ENCODE measurements at regions not wholly inside any gene's neighbourhood (a gene's known extent, or its start where the extent isn't known, plus 50 kb on each side); places are given as distances from the start of the nearest gene placed in this dataset.

GRCh38 chr2:78498125-78498524 lies 527.4 kb upstream of the REG3G start:
- Histone ChIP-seq H3K36me3 (no peaks in the 10 kb centered on the region), H3K4me1 (no peaks in the 10 kb centered on the region), H3K9me3 (no peaks in the 10 kb centered on the region), H3K27me3 (no peaks in the 10 kb centered on the region), H3K27ac (no peak overlapping the region), H3K4me3 (no peak overlapping the region)
- in situ Hi-C loops (cut with MboI; ENCODE audit: low pct_ligation_motif_present in 1 of 4, low pct_unique_long_range_greater_than_20kb in 1 of 4, low sequenced_read_pairs in 3 of 4): no loop called here
- WGBS, 2 donors (ENCODE audit: low coverage in 1 of 2): 96 to 100% methylated on average over 1 to 8 of the region's 8 CpGs
- DNase-seq: no peak
- TF ChIP-seq POLR2A (IDR thresholded peaks at IDR 0.05): no peak
- TF ChIP-seq POLR2AphosphoS5 (IDR thresholded peaks at IDR 0.05): no peak
- no peak for TF ChIP-seq EP300 (IDR thresholded peaks at IDR 0.05; ENCODE audit: low read depth)
- TF ChIP-seq CTCF (IDR thresholded peaks at IDR 0.05): no peak
- intact Hi-C loops (cut with DNase I; ENCODE audit: low total_unique reads): no loop called here

DNA sequence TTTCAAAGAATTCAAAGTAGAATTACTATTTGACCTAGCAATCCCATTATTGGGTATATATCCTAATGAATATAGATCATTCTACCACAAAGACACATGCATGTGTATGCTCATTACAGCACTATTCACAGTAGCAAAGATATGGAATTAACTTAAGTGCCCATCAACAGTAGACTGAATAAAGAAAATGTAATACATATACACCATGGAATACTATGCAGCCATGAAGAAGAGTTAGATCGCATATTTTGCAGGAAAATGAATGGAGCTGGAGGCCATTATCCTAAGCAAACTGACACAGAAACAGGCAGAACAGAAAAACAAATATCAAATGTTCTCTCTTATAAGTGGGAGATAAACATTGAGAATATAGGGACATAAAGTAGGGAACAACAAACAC lies 519.2 kb upstream of the REG3G start:
- no peaks in the 10 kb centered on the region for H3K36me3 ChIP-seq
- no peaks in the 10 kb centered on the region for H3K27me3 ChIP-seq
- in situ Hi-C loops (cut with MboI; ENCODE audit: low pct_ligation_motif_present in 1 of 4, low pct_unique_long_range_greater_than_20kb in 1 of 4, low sequenced_read_pairs in 3 of 4) (no loop called here), intact Hi-C loops (cut with DNase I; ENCODE audit: low total_unique reads) (no loop called here)
- WGBS, 2 donors (ENCODE audit: low coverage in 1 of 2): 100% methylated on average over 1 of the region's 1 CpG
- DNase-seq: no peak
- no peaks in the 10 kb centered on the region for H3K9me3 ChIP-seq
- no peaks in the 10 kb centered on the region for H3K4me1 ChIP-seq
- no peak overlapping the region for H3K4me3 ChIP-seq
- H3K27ac ChIP-seq: no peak overlapping the region
- TF ChIP-seq EP300 (IDR thresholded peaks at IDR 0.05; ENCODE audit: low read depth) (no peak), POLR2A (IDR thresholded peaks at IDR 0.05) (no peak), CTCF (IDR thresholded peaks at IDR 0.05) (no peak), POLR2AphosphoS5 (IDR thresholded peaks at IDR 0.05) (no peak)

DNA sequence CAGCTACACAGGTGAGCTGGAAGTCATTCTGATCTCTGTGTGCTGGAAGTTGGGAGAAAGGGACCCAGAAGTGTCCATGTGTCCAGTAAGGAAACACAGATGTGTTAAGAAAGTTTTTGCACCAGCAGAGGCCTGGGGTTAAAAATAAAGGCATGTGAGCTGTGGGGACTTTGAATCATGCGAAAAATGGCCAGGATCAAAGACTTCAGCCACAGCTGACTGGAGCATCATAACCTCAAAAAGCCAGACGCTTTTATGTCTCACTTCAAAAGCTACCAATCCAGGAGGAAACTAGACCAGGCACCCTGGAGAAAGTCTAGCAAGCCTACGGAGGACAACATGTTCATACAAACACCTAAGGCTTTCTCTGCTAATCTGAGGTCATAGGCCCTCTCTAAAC lies 503.6 kb upstream of the REG3G start:
- Histone ChIP-seq H3K36me3 (no peaks in the 10 kb centered on the region), H3K9me3 (no peaks in the 10 kb centered on the region), H3K27me3 (no peaks in the 10 kb centered on the region), H3K4me1 (no peaks in the 10 kb centered on the region), H3K4me3 (no peak overlapping the region), H3K27ac (no peak overlapping the region)
- DNase-seq: no peak
- intact Hi-C loops (cut with DNase I; ENCODE audit: low total_unique reads) (no loop called here), in situ Hi-C loops (cut with MboI; ENCODE audit: low pct_ligation_motif_present in 1 of 4, low pct_unique_long_range_greater_than_20kb in 1 of 4, low sequenced_read_pairs in 3 of 4) (no loop called here)
- no peak for TF ChIP-seq POLR2A (IDR thresholded peaks at IDR 0.05)
- 53 to 73% methylated on average over 3 of the region's 3 CpGs for WGBS, 2 donors (ENCODE audit: low coverage in 1 of 2)

DNA sequence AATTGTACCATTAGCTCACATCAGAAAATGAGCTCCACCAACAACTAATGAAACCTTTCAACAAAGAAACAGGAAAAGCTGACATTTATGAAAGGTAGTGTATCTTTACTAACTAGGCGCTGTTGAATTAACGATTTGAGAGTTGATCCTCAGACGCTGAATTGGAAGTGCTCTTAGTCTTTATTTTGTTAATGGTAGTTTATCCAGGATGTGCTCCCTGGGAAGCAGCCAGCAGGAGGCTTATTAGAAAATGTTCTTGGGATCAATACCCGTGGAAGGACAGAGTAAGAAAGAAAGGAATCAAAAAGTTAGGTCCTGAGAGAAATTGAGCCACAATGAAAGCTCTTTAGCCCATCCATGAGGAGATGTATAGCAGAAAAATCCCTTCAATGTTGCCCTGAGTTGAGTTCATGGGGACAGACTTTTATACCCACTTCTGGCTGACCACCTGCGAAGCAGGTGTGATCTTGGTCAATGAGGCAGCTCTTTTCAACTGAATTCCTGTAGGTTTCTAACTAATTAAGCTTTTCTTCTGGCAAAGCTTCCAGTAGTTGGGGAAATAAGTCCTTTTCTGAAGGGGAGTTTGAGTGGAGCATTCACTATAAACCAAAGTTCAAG lies 492.6 kb upstream of the REG3G start:
- Histone ChIP-seq H3K27me3 (no peaks in the 10 kb centered on the region), H3K4me1 (no peaks in the 10 kb centered on the region), H3K27ac (no peak overlapping the region), H3K36me3 (no peaks in the 10 kb centered on the region), H3K9me3 (no peaks in the 10 kb centered on the region), H3K4me3 (no peak overlapping the region)
- in situ Hi-C loops (cut with MboI; ENCODE audit: low pct_ligation_motif_present in 1 of 4, low pct_unique_long_range_greater_than_20kb in 1 of 4, low sequenced_read_pairs in 3 of 4) (no loop called here), intact Hi-C loops (cut with DNase I; ENCODE audit: low total_unique reads) (no loop called here)
- TF ChIP-seq CTCF (IDR thresholded peaks at IDR 0.05) (no peak), EP300 (IDR thresholded peaks at IDR 0.05; ENCODE audit: low read depth) (no peak)
- DNase-seq: no peak
- WGBS, 2 donors (ENCODE audit: low coverage in 1 of 2): 48 to 67% methylated on average over 5 of the region's 5 CpGs

DNA sequence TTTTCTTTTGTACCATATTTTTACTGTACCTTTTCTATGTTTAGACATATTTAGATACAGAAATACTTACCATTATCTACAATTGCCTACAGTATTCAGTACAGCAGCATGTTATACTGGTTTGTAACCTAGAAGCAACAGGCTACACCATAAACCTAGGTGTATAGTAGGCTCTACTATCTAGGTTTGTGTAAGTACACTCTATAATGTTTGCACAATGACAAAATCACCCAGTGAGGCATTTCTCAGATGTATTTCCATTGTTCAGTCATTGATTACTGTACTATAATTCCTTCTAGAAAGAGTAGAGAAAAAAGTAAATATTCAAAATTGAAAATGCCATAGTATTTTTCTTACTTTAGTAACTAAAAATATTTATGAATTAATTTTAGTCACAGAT lies 490.1 kb upstream of the REG3G start:
- TF ChIP-seq CTCF (IDR thresholded peaks at IDR 0.05) (no peak), EP300 (IDR thresholded peaks at IDR 0.05; ENCODE audit: low read depth) (no peak), POLR2A (IDR thresholded peaks at IDR 0.05) (no peak), POLR2AphosphoS5 (IDR thresholded peaks at IDR 0.05) (no peak)
- in situ Hi-C loops (cut with MboI; ENCODE audit: low pct_ligation_motif_present in 1 of 4, low pct_unique_long_range_greater_than_20kb in 1 of 4, low sequenced_read_pairs in 3 of 4) (no loop called here), intact Hi-C loops (cut with DNase I; ENCODE audit: low total_unique reads) (no loop called here)
- H3K4me3 ChIP-seq: no peak overlapping the region
- no peaks in the 10 kb centered on the region for H3K36me3 ChIP-seq
- H3K27ac ChIP-seq: no peak overlapping the region
- no peaks in the 10 kb centered on the region for H3K27me3 ChIP-seq
- no peaks in the 10 kb centered on the region for H3K4me1 ChIP-seq
- no peak for DNase-seq
- H3K9me3 ChIP-seq: no peaks in the 10 kb centered on the region

Measured in transverse colon (tissue), 4 donors.